ENCODE measurements at regions not wholly inside any gene's neighbourhood (a gene's known extent, or its start where the extent isn't known, plus 50 kb on each side); places are given as distances from the start of the nearest gene placed in this dataset.

- H3K9ac ChIP-seq (ENCODE audit: low read depth, low read length) = no peak overlapping the region
- no CpG with 5 or more reads among the region's 2 CpGs for WGBS, 2 experiments (ENCODE audit: extremely low coverage in 2 of 2, insufficient read length in 1 of 2)
- POLR2A ChIA-PET (ENCODE audit: unreplicated experiment) = no interaction called here
These were observed 758.3 kb downstream of the FAM181B start for GRCh38 chr11:81975261-81975900.

More at GRCh38 chr11:81975261-81975900, 758.3 kb downstream of the FAM181B start:
- dilution Hi-C loops (cut with HindIII; ENCODE audit: low sequenced_read_pairs, unreplicated experiment) (no loop called here), in situ Hi-C loops (cut with MboI; ENCODE audit: low sequenced_read_pairs) (no loop called here), intact Hi-C loops (cut with micrococcal nuclease) (no loop called here)
- no peak overlapping the region for H2BK120ac ChIP-seq (ENCODE audit: low read depth, low read length)
- H3K36me3 ChIP-seq (ENCODE audit: control insufficient read depth, insufficient read depth, low read length) = no peaks in the 10 kb centered on the region
- H2AK9ac ChIP-seq (replicated peaks; ENCODE audit: low read depth, low read length, poor library complexity) = no peak overlapping the region
- no peaks in the 10 kb centered on the region for H3K79me1 ChIP-seq (ENCODE audit: low read depth in 1 of 2, low read length in 2 of 2)
- no peak overlapping the region for H2AK5ac ChIP-seq (ENCODE audit: low read depth, low read length)
- no peak overlapping the region for H3K27ac ChIP-seq (ENCODE audit: insufficient read depth, low read length)
- H2BK5ac ChIP-seq (ENCODE audit: low read depth, low read length, poor library complexity, severe bottlenecking) = no peak overlapping the region
- no peak for ATAC-seq (ENCODE audit: low read depth)
- H3K27me3 ChIP-seq (ENCODE audit: control insufficient read depth, insufficient read depth, low read length) = no peaks in the 10 kb centered on the region
- H2BK15ac ChIP-seq (ENCODE audit: low read depth, low read length) = no peak overlapping the region
- no peaks in the 10 kb centered on the region for H3K9me1 ChIP-seq (ENCODE audit: insufficient read depth, low read length)
- H3K4me3 ChIP-seq (ENCODE audit: insufficient read depth, low read depth, low read length) = no peak overlapping the region
- no peak overlapping the region for H2BK20ac ChIP-seq (ENCODE audit: low read depth, low read length)
- H3K9me3 ChIP-seq (ENCODE audit: control insufficient read depth, insufficient read depth, low read length) = no peaks in the 10 kb centered on the region
- no peak overlapping the region for H3K4me2 ChIP-seq (ENCODE audit: low read depth, low read length)
- H3K18ac ChIP-seq (ENCODE audit: low read depth, low read length) = no peak overlapping the region
- TF ChIP-seq RAD21 (IDR thresholded peaks at IDR 0.05; ENCODE audit: low read length) (no peak), RFX5 (IDR thresholded peaks at IDR 0.05; ENCODE audit: low read depth, low read length) (no peak), MAFK (IDR thresholded peaks at IDR 0.05; ENCODE audit: low read depth, low read length) (no peak)
- H3K4ac ChIP-seq (ENCODE audit: low read depth, low read length) = no peak overlapping the region
- H2AFZ ChIP-seq (replicated peaks; ENCODE audit: low read length, poor library complexity) = no peak overlapping the region
- H3K23ac ChIP-seq (ENCODE audit: low read depth, low read length) = no peak overlapping the region
- no peaks in the 10 kb centered on the region for H4K20me1 ChIP-seq (ENCODE audit: insufficient read depth, low read length)
- no TSS peak for BruUV-seq (replicated peaks)
- H3K14ac ChIP-seq (replicated peaks; ENCODE audit: low read depth, low read length) = no peak overlapping the region
- no peak overlapping the region for H4K8ac ChIP-seq (ENCODE audit: low read depth in 2 of 2, low read length in 2 of 2)
- no peak overlapping the region for H4K5ac ChIP-seq (ENCODE audit: low read depth, low read length)
- no peak for DNase-seq
- H3K4me1 ChIP-seq (ENCODE audit: control insufficient read depth, insufficient read depth, low read length) = no peaks in the 10 kb centered on the region
- no peak overlapping the region for H4K91ac ChIP-seq (ENCODE audit: insufficient read depth, low read depth, low read length)
- no peak overlapping the region for H3K56ac ChIP-seq (ENCODE audit: extremely low read depth, insufficient read depth, low read length)
- CTCF ChIA-PET = no interaction called here
